Gastrocnemius medialis (tissue), 4 donors: ENCODE measurements at regions not wholly inside any gene's neighbourhood (a gene's known extent, or its start where the extent isn't known, plus 50 kb on each side); places are given as distances from the start of the nearest gene placed in this dataset.
"Not testable (repeated sequence)": the region's sequence is repeated elsewhere in the genome, so short reads cannot be mapped to it uniquely, and the experiment has no call there.

Source experiments
- POLR2A ChIP-seq, 2 donors: fragments of 450-650 bp; IDR thresholded peaks; one replicate each; pipeline ENCODE4 v1.6.1; 2017; ENCODE audit warnings: antibody characterized with exemption in 2 of 2, mild to moderate bottlenecking in 2 of 2, moderate library complexity in 2 of 2
- TF ChIP-seq, protein P1 (sequence below), 5 experiments: fragments of 450-650 bp in 3 of 5; fragments of 200-600 bp in 2 of 5; sonication (generic) in 2 of 5; IDR thresholded peaks in 4 of 5; conservative IDR thresholded peaks in 1 of 5; 1 replicate in 4 of 5; 2 replicates in 1 of 5; pipeline ENCODE4 v1.5.1; 2016 to 2019; ENCODE audit warnings: antibody characterized with exemption in 5 of 5, mild to moderate bottlenecking in 3 of 5, moderate library complexity in 3 of 5

DNA sequence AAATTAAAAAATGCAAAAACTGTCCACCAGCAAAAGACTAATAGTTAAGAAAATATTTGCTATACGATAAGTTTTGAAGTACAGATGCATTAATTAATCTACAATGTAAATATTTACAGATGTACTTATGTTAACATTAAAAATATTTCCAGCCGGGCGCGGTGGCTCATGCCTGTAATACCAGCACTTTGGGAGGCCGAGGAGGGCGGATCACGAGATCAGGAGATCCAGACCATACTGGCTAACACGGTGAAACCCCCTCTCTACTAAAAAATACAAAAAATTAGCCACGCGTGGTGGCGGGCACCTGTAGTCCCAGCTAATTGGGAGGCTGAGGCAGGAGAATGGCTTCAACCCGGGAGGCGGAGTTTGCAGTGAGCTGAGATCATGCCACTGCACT, 982.8 kb downstream of the SLC6A15 start:
- TF ChIP-seq, protein P1, sequence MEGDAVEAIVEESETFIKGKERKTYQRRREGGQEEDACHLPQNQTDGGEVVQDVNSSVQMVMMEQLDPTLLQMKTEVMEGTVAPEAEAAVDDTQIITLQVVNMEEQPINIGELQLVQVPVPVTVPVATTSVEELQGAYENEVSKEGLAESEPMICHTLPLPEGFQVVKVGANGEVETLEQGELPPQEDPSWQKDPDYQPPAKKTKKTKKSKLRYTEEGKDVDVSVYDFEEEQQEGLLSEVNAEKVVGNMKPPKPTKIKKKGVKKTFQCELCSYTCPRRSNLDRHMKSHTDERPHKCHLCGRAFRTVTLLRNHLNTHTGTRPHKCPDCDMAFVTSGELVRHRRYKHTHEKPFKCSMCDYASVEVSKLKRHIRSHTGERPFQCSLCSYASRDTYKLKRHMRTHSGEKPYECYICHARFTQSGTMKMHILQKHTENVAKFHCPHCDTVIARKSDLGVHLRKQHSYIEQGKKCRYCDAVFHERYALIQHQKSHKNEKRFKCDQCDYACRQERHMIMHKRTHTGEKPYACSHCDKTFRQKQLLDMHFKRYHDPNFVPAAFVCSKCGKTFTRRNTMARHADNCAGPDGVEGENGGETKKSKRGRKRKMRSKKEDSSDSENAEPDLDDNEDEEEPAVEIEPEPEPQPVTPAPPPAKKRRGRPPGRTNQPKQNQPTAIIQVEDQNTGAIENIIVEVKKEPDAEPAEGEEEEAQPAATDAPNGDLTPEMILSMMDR (IDR thresholded peaks at IDR 0.05 in 4 of 5, conservative IDR thresholded peaks at IDR 0.05 in 1 of 5), result not testable (repeated sequence)
- TF ChIP-seq POLR2A (IDR thresholded peaks at IDR 0.05), result not testable (repeated sequence)
